GM23248 (cell line): ENCODE measurements at regions not wholly inside any gene's neighbourhood (a gene's known extent, or its start where the extent isn't known, plus 50 kb on each side); places are given as distances from the start of the nearest gene placed in this dataset.

Experiments
- EZH2 ChIP-seq: fragments of 200-600 bp; sonication (generic); IDR thresholded peaks from 2 replicates; pipeline ENCODE4 v1.6.1; 2018; ENCODE audit warnings: antibody characterized with exemption, mild to moderate bottlenecking; ENCODE audit not compliant: insufficient read depth, poor library complexity, severe bottlenecking
- EZH2phosphoT487 ChIP-seq: fragments of 200-600 bp; sonication (generic); IDR thresholded peaks from 2 replicates; pipeline ENCODE4 v1.6.1; 2018; ENCODE audit warnings: antibody characterized with exemption, moderate library complexity, mild to moderate bottlenecking, low read depth; ENCODE audit not compliant: insufficient read depth

GRCh38 chr13:88544836-88545235 lies 873.7 kb downstream of the SLITRK5 start:
- TF ChIP-seq EZH2phosphoT487 = no peak
- TF ChIP-seq EZH2 = no peak
